ENCODE measurements at regions not wholly inside any gene's neighbourhood (a gene's known extent, or its start where the extent isn't known, plus 50 kb on each side); places are given as distances from the start of the nearest gene placed in this dataset.

DNA sequence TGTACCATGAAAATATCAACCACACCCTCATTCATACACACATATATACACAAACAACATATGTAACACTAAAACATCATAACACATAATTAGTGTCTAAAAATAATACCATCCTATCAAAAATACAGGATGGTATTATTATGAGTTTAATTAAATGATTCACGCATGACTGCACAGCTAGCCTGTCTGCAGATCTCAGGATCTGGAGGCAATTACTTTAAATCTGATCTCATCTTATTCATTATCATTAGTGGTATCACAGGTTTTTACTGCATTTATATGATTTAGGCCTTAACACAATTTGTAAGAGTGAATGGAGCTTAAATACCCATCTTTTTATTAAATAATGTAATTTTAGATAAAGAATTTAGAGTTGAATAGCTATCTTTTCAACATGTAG is 443.4 kb upstream of the LINC00305 start:
- no peaks in the 10 kb centered on the region for H3K36me3 ChIP-seq (replicated peaks)
- in situ Hi-C loops (cut with HindIII; ENCODE audit: low pct_ligation_motif_present, low sequenced_read_pairs), result no loop called here

DNA sequence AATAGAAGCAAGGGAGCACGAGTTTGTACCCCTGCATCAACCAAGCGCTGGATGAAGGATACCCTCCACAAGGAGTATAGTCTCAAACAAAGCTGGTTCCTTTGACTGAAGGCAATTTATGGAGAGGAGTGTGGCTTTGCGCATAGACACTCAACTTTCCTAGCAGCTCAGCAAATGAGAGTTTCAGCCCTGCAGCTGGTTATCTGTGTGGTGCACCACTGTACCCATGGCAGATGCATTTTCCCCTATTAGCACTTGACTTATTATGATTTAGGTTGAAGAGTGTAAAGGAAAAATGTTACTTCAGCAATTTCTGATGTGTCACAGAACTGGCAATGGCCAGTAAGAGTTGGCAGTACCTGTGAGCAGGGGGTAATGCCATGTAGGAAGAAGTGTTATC is 440.1 kb upstream of the LINC00305 start:
- in situ Hi-C loops (cut with HindIII; ENCODE audit: low pct_ligation_motif_present, low sequenced_read_pairs), result no loop called here
- no peak overlapping the region for H3K4me3 ChIP-seq (ENCODE audit: low read depth, low read length)

More for the DNA sequence above, 443.4 kb upstream of the LINC00305 start:
- DNase-seq, result no peak
- TF ChIP-seq, protein P1, sequence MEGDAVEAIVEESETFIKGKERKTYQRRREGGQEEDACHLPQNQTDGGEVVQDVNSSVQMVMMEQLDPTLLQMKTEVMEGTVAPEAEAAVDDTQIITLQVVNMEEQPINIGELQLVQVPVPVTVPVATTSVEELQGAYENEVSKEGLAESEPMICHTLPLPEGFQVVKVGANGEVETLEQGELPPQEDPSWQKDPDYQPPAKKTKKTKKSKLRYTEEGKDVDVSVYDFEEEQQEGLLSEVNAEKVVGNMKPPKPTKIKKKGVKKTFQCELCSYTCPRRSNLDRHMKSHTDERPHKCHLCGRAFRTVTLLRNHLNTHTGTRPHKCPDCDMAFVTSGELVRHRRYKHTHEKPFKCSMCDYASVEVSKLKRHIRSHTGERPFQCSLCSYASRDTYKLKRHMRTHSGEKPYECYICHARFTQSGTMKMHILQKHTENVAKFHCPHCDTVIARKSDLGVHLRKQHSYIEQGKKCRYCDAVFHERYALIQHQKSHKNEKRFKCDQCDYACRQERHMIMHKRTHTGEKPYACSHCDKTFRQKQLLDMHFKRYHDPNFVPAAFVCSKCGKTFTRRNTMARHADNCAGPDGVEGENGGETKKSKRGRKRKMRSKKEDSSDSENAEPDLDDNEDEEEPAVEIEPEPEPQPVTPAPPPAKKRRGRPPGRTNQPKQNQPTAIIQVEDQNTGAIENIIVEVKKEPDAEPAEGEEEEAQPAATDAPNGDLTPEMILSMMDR (IDR thresholded peaks at IDR 0.05; ENCODE audit: low read depth, low read length, missing control alignments), result no peak
- Histone ChIP-seq H3K27me3 (replicated peaks) (no peaks in the 10 kb centered on the region), H3K4me3 (ENCODE audit: low read depth, low read length) (no peak overlapping the region), H3K27ac (no peak overlapping the region)

DNA sequence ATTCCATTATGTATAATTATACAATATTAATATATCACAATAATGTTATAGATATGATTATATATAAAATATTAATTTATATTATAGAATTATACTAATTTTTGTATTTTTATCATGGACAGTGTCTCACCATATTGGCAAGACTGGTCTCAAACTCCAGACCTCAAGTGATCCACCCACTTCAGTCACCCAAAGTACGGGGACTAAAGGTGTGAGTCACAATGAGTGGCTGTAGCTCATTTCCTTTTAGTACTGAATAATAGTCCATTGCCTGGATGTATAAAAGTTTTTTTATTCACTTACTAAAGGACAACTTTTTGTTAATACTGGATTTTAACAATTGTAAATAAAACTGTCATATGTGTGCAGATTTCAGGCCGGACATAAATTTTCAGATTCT is 417.6 kb upstream of the LINC00305 start:
- H3K27ac ChIP-seq, result no peak overlapping the region
- no peaks in the 10 kb centered on the region for H3K27me3 ChIP-seq (replicated peaks)
- H3K4me3 ChIP-seq (ENCODE audit: low read depth, low read length), result no peak overlapping the region
- in situ Hi-C loops (cut with HindIII; ENCODE audit: low pct_ligation_motif_present, low sequenced_read_pairs), result no loop called here
- TF ChIP-seq, protein P1 (IDR thresholded peaks at IDR 0.05; ENCODE audit: low read depth, low read length, missing control alignments), result no peak
- DNase-seq, result no peak
- no peaks in the 10 kb centered on the region for H3K36me3 ChIP-seq (replicated peaks)

More for the DNA sequence above, 440.1 kb upstream of the LINC00305 start:
- TF ChIP-seq, protein P1 (IDR thresholded peaks at IDR 0.05; ENCODE audit: low read depth, low read length, missing control alignments), result no peak
- H3K36me3 ChIP-seq (replicated peaks), result no peaks in the 10 kb centered on the region
- DNase-seq, result no peak
- no peaks in the 10 kb centered on the region for H3K27me3 ChIP-seq (replicated peaks)
- no peak overlapping the region for H3K27ac ChIP-seq

DNA sequence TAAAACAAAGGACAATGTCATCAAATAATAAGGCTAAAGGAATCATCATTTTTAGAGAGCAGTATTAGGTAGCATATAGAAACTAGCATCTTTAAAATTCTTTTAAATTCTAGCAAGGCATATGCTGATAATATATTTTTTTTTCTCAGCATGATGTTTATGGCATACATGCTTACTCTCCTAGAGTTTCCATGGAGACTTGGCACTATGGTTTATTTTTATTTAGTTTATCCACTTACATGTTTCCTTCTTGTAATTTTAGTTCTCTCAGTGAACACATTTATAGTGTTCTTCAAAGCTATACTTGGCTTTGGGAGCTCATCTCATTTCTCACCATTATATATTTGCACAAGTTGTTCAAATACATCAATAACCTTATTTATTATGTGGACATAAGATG is 413.8 kb upstream of the LINC00305 start:
- H3K27ac ChIP-seq, result no peak overlapping the region
- no peak for DNase-seq
- no peak overlapping the region for H3K4me3 ChIP-seq (ENCODE audit: low read depth, low read length)
- H3K36me3 ChIP-seq (replicated peaks), result no peaks in the 10 kb centered on the region
- TF ChIP-seq, protein P1 (IDR thresholded peaks at IDR 0.05; ENCODE audit: low read depth, low read length, missing control alignments), result no peak
- no peaks in the 10 kb centered on the region for H3K27me3 ChIP-seq (replicated peaks)
- in situ Hi-C loops (cut with HindIII; ENCODE audit: low pct_ligation_motif_present, low sequenced_read_pairs), result no loop called here

GRCh38 chr18:64546451-64546850 is 397.6 kb upstream of the LINC00305 start:
- Histone ChIP-seq H3K27ac (no peak overlapping the region), H3K36me3 (replicated peaks) (no peaks in the 10 kb centered on the region), H3K27me3 (replicated peaks) (no peaks in the 10 kb centered on the region), H3K4me3 (ENCODE audit: low read depth, low read length) (no peak overlapping the region)
- TF ChIP-seq, protein P1 (IDR thresholded peaks at IDR 0.05; ENCODE audit: low read depth, low read length, missing control alignments), result no peak
- in situ Hi-C loops (cut with HindIII; ENCODE audit: low pct_ligation_motif_present, low sequenced_read_pairs), result no loop called here
- DNase-seq, result no peak

DNA sequence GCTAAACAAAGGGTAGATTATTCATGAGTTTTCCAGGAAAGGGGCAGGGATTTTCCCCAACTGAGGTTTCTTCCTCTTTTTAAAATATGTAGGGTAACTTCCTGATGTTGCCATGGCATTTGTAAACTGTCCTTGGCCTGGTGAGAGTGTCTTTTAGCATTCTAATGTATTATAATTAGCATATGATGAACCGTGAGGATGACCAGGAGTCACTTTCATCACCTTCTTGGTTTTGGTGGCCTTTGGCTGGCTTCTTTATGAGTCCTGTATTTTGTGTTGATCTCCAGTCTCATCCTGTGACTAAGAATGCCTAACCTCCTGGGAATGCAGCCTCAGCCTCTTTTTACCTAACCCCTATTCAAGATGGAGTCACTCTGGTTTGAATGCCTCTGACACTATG is 391.0 kb upstream of the LINC00305 start:
- Histone ChIP-seq H3K4me3 (ENCODE audit: low read depth, low read length) (no peak overlapping the region), H3K27me3 (replicated peaks) (no peaks in the 10 kb centered on the region), H3K27ac (no peak overlapping the region), H3K36me3 (replicated peaks) (no peaks in the 10 kb centered on the region)
- in situ Hi-C loops (cut with HindIII; ENCODE audit: low pct_ligation_motif_present, low sequenced_read_pairs), result no loop called here
- DNase-seq, result no peak
- TF ChIP-seq, protein P1 (IDR thresholded peaks at IDR 0.05; ENCODE audit: low read depth, low read length, missing control alignments), result no peak

All from brain microvascular endothelial cell (primary cell).